ENCODE measurements at regions not wholly inside any gene's neighbourhood (a gene's known extent, or its start where the extent isn't known, plus 50 kb on each side); places are given as distances from the start of the nearest gene placed in this dataset.

DNA sequence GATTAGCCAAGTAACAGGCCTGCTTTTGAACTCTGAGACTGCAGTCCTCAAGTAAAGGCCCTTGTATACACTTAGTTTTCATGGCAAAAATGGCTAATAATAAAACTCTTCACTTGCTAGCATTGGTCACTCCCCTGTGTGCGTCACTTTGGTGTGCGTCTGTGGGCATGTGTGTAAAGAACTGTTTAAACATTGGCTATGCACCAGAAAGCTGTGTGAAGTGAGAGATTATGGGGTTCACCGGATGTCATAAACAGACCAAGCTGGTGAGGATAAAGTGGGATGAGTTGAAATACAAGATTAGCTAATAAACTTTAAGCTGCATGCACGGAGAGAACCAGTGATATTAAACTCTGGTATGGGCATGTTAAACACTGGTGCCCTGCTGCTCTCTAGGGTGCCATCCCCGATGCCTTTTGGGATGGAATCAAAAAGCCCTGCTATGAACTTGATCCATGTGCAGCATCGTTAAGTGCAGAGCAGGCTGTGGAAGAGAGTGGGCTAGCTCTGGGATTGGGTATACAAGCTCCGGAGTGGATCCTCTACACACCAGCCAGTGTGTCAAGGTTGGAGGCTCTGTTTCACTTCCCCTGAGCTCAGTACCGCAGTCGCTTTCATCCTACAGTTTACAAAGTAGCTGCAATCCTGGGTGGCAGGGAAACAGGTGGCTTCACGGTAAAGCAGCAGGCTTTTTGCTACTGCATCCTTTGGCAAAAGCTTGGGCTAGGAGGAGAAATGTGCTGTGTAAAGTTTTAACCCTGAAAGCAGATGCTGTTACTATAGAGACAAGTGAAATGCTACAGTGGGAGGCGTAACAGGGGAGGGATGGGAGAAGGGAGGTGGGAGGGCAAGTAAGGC is 108.3 kb upstream of the SLC4A4 start:
- Histone ChIP-seq H3K36me3 (replicated peaks; ENCODE audit: low read depth, low read length) (no peaks in the 10 kb centered on the region), H3K27ac (ENCODE audit: low read length) (no peak overlapping the region), H4K20me1 (ENCODE audit: insufficient read depth, low read length) (no peaks in the 10 kb centered on the region), H2AFZ (ENCODE audit: low read depth, low read length) (no peak overlapping the region), H3K9ac (ENCODE audit: low read length) (no peak overlapping the region), H3K4me2 (ENCODE audit: low read length) (peak overlapping the region; percentile 54), H3K9me3 (ENCODE audit: insufficient read depth, low read length) (no peaks in the 10 kb centered on the region), H3K27me3 (ENCODE audit: low read depth, low read length) (peaks cover 21% of the 10 kb centered on the region), H3K4me3 (ENCODE audit: low read length) (peak overlapping the region; percentile 23; the same call in 1 of the 2 replicates), H3K4me1 (ENCODE audit: low read length) (peaks cover 12% of the 10 kb centered on the region), H3K79me2 (ENCODE audit: low read length) (no peaks in the 10 kb centered on the region)
- TF ChIP-seq, protein P1, sequence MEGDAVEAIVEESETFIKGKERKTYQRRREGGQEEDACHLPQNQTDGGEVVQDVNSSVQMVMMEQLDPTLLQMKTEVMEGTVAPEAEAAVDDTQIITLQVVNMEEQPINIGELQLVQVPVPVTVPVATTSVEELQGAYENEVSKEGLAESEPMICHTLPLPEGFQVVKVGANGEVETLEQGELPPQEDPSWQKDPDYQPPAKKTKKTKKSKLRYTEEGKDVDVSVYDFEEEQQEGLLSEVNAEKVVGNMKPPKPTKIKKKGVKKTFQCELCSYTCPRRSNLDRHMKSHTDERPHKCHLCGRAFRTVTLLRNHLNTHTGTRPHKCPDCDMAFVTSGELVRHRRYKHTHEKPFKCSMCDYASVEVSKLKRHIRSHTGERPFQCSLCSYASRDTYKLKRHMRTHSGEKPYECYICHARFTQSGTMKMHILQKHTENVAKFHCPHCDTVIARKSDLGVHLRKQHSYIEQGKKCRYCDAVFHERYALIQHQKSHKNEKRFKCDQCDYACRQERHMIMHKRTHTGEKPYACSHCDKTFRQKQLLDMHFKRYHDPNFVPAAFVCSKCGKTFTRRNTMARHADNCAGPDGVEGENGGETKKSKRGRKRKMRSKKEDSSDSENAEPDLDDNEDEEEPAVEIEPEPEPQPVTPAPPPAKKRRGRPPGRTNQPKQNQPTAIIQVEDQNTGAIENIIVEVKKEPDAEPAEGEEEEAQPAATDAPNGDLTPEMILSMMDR (IDR thresholded peaks at IDR 0.05; ENCODE audit: low read depth, low read length) = no peak
- TF ChIP-seq EZH2phosphoT487 (IDR thresholded peaks at IDR 0.05; ENCODE audit: low read depth) = no peak

DNA sequence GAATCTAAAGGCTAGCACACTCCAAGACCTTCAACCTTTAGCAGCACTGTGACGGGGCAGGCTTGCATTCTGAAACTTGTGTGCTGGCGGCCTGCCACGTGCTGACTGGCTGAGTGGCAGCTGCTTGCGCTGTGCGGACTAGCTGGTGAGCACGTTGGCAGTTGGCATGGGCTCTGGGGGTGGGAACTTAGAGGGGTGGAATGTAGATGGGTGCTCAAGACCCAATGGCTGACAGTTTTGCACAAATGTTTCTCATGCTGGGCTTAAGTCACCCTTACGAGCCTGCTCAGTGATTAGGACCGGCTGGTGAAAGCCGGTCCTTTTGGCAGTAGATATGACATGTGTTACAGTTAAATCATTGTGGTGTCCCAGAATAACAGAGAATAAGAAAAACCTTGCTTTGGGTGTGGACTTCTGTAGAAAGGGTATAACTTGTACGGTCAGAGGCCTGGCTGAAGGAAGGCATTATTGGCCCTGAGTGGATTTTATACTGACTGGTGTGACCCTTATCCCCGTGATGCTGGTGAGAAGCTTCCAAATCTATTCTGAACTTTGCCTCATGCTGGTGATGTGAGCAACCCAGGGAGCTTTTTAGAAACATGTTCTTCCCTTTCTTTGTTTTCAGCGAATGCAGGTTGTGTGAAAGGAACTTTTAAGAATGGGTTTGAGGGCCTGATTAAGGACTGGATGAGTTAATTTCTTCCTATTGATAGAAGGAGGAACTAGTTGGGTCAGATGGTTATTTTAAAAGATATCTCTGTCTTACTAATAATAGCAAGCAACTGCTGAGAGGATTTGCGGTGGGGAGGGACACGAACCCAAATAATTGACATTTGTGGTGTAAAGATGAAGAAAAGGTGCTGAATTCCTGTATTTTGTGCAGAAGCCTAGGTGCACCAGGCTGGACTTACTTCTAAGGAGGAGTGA is 107.4 kb upstream of the SLC4A4 start:
- Histone ChIP-seq H3K4me3 (ENCODE audit: low read length) (no peak overlapping the region), H3K4me2 (ENCODE audit: low read length) (peak overlapping the region; percentile 54; the same call in 1 of the 2 replicates), H3K27ac (ENCODE audit: low read length) (no peak overlapping the region), H3K9me3 (ENCODE audit: insufficient read depth, low read length) (no peaks in the 10 kb centered on the region), H2AFZ (ENCODE audit: low read depth, low read length) (no peak overlapping the region), H4K20me1 (ENCODE audit: insufficient read depth, low read length) (no peaks in the 10 kb centered on the region), H3K4me1 (ENCODE audit: low read length) (peaks cover 12% of the 10 kb centered on the region), H3K9ac (ENCODE audit: low read length) (no peak overlapping the region), H3K36me3 (replicated peaks; ENCODE audit: low read depth, low read length) (no peaks in the 10 kb centered on the region), H3K27me3 (ENCODE audit: low read depth, low read length) (peaks cover 24% of the 10 kb centered on the region), H3K79me2 (ENCODE audit: low read length) (no peaks in the 10 kb centered on the region)
- TF ChIP-seq EZH2phosphoT487 (IDR thresholded peaks at IDR 0.05; ENCODE audit: low read depth) = no peak
- TF ChIP-seq, protein P1 (IDR thresholded peaks at IDR 0.05; ENCODE audit: low read depth, low read length) = no peak

GRCh38 chr4:71232056-71232430 is 106.8 kb upstream of the SLC4A4 start:
- Histone ChIP-seq H3K27ac (ENCODE audit: low read length) (no peak overlapping the region), H3K9ac (ENCODE audit: low read length) (no peak overlapping the region), H4K20me1 (ENCODE audit: insufficient read depth, low read length) (no peaks in the 10 kb centered on the region), H3K27me3 (ENCODE audit: low read depth, low read length) (peaks cover 24% of the 10 kb centered on the region), H2AFZ (ENCODE audit: low read depth, low read length) (no peak overlapping the region), H3K36me3 (replicated peaks; ENCODE audit: low read depth, low read length) (no peaks in the 10 kb centered on the region), H3K79me2 (ENCODE audit: low read length) (no peaks in the 10 kb centered on the region), H3K4me2 (ENCODE audit: low read length) (no peak overlapping the region), H3K4me1 (ENCODE audit: low read length) (peaks cover 12% of the 10 kb centered on the region), H3K4me3 (ENCODE audit: low read length) (no peak overlapping the region), H3K9me3 (ENCODE audit: insufficient read depth, low read length) (no peaks in the 10 kb centered on the region)
- TF ChIP-seq, protein P1 (IDR thresholded peaks at IDR 0.05; ENCODE audit: low read depth, low read length) = no peak
- no peak for TF ChIP-seq EZH2phosphoT487 (IDR thresholded peaks at IDR 0.05; ENCODE audit: low read depth)

- H3K36me3 ChIP-seq (replicated peaks; ENCODE audit: low read depth, low read length) = no peaks in the 10 kb centered on the region
- H2AFZ ChIP-seq (ENCODE audit: low read depth, low read length) = no peak overlapping the region
- H3K4me1 ChIP-seq (ENCODE audit: low read length) = peaks cover 12% of the 10 kb centered on the region
- TF ChIP-seq EZH2phosphoT487 (IDR thresholded peaks at IDR 0.05; ENCODE audit: low read depth) = no peak
- TF ChIP-seq, protein P1 (IDR thresholded peaks at IDR 0.05; ENCODE audit: low read depth, low read length) = no peak
- no peak overlapping the region for H3K4me3 ChIP-seq (ENCODE audit: low read length)
- H3K79me2 ChIP-seq (ENCODE audit: low read length) = no peaks in the 10 kb centered on the region
- peaks cover 17% of the 10 kb centered on the region for H3K27me3 ChIP-seq (ENCODE audit: low read depth, low read length)
- no peak overlapping the region for H3K4me2 ChIP-seq (ENCODE audit: low read length)
- H3K9me3 ChIP-seq (ENCODE audit: insufficient read depth, low read length) = no peaks in the 10 kb centered on the region
- no peaks in the 10 kb centered on the region for H4K20me1 ChIP-seq (ENCODE audit: insufficient read depth, low read length)
- no peak overlapping the region for H3K27ac ChIP-seq (ENCODE audit: low read length)
- H3K9ac ChIP-seq (ENCODE audit: low read length) = no peak overlapping the region
Observed at GRCh38 chr4:71232846-71233245, 106.0 kb upstream of the SLC4A4 start.

All from OCI-LY3 (cell line).